ENCODE measurements at regions not wholly inside any gene's neighbourhood (a gene's known extent, or its start where the extent isn't known, plus 50 kb on each side); places are given as distances from the start of the nearest gene placed in this dataset.
"Not testable (repeated sequence)": the region's sequence is repeated elsewhere in the genome, so short reads cannot be mapped to it uniquely, and the experiment has no call there.

DNA sequence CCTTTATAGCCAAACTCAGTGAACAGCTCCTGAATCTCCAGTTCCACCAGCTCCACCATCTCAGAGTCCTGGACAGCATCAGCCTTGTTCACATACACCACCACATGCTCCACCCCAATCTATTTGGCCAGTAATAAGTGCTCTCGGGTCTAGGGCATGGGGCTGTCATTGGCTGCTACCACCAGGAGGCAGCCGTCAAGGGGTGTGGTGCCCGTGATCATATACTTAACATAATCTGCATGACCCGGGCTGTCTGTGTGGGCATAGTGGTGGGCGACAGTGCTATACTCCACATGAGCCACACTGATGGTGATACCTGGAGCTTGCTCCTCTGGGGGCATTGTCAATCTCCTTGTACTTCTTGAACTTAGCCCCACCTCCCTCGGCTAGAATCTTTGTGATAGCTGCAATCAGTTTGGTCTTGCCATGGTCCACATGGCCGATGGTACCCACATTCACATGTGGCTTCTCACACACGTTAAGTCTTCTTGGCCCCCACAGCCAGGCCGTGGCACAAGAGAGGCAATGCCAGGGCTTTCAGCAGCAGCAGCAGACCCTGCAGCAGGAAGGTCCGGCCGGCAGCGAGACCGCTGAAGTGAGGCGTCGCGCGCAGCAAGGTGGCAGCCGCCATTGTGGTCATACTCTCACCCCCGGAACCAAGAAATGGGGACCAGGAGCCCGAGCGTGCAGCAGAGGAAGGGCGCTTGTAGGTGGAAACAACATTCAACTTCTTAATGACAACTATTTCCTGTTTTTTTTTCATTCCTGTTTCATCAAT is 210.3 kb upstream of the WSB1 start:
- TF ChIP-seq, protein P1, sequence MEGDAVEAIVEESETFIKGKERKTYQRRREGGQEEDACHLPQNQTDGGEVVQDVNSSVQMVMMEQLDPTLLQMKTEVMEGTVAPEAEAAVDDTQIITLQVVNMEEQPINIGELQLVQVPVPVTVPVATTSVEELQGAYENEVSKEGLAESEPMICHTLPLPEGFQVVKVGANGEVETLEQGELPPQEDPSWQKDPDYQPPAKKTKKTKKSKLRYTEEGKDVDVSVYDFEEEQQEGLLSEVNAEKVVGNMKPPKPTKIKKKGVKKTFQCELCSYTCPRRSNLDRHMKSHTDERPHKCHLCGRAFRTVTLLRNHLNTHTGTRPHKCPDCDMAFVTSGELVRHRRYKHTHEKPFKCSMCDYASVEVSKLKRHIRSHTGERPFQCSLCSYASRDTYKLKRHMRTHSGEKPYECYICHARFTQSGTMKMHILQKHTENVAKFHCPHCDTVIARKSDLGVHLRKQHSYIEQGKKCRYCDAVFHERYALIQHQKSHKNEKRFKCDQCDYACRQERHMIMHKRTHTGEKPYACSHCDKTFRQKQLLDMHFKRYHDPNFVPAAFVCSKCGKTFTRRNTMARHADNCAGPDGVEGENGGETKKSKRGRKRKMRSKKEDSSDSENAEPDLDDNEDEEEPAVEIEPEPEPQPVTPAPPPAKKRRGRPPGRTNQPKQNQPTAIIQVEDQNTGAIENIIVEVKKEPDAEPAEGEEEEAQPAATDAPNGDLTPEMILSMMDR (IDR thresholded peaks at IDR 0.05; ENCODE audit: low read depth, low read length), result no peak
- Histone ChIP-seq H3K9me3 (ENCODE audit: severe bottlenecking) (no peaks in the 10 kb centered on the region), H3K4me3 (ENCODE audit: low read depth, low read length) (no peak overlapping the region), H3K27ac (no peak overlapping the region), H3K27me3 (ENCODE audit: insufficient read depth, low read depth, severe bottlenecking) (peaks cover 64% of the 10 kb centered on the region), H3K36me3 (no peaks in the 10 kb centered on the region)
- DNase-seq, result no peak

DNA sequence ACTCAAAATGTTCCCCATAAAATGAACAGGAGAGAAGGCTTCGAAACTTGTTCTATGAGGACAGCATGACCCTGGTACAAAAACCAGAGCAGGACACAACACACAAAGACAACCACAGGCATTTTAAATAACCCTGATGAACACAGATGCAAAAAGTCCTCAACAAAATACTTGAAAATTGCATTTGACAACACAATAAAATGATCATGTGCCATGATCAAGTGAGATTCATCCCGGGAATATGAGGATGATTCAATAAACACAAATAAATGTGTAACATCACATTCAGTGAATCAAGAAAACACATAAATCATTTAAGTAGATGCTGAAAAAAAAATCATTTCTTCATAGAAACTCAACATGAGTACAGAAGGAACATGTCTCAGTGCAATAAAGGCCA is 208.4 kb upstream of the WSB1 start:
- TF ChIP-seq, protein P1 (IDR thresholded peaks at IDR 0.05; ENCODE audit: low read depth, low read length), result no peak
- H3K36me3 ChIP-seq, result no peaks in the 10 kb centered on the region
- no peaks in the 10 kb centered on the region for H3K9me3 ChIP-seq (ENCODE audit: severe bottlenecking)
- H3K4me3 ChIP-seq (ENCODE audit: low read depth, low read length), result no peak overlapping the region
- H3K27ac ChIP-seq, result no peak overlapping the region
- no peak for DNase-seq
- H3K27me3 ChIP-seq (ENCODE audit: insufficient read depth, low read depth, severe bottlenecking), result peaks cover 64% of the 10 kb centered on the region

DNA sequence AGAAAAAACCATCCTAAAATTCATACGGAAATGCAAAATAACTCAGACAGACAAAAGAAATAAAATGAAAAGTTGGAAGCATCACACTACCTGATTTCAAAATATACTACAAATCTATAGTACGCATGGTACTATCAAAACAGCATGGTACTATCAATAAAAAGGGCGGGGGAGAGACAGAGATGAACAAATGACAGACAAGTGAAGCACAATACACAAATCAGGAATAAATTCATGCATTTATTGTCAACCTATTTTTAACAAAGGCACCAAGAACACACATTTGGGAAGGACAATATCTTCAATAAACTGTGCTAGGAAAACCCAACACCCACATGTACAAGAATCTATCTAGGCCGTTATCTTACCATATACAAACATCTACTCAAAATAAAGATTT is 207.4 kb upstream of the WSB1 start:
- H3K4me3 ChIP-seq (ENCODE audit: low read depth, low read length), result no peak overlapping the region
- no peaks in the 10 kb centered on the region for H3K36me3 ChIP-seq
- TF ChIP-seq, protein P1 (IDR thresholded peaks at IDR 0.05; ENCODE audit: low read depth, low read length), result no peak
- DNase-seq, result no peak
- peaks cover 57% of the 10 kb centered on the region for H3K27me3 ChIP-seq (ENCODE audit: insufficient read depth, low read depth, severe bottlenecking)
- H3K27ac ChIP-seq, result no peak overlapping the region
- H3K9me3 ChIP-seq (ENCODE audit: severe bottlenecking), result no peaks in the 10 kb centered on the region

DNA sequence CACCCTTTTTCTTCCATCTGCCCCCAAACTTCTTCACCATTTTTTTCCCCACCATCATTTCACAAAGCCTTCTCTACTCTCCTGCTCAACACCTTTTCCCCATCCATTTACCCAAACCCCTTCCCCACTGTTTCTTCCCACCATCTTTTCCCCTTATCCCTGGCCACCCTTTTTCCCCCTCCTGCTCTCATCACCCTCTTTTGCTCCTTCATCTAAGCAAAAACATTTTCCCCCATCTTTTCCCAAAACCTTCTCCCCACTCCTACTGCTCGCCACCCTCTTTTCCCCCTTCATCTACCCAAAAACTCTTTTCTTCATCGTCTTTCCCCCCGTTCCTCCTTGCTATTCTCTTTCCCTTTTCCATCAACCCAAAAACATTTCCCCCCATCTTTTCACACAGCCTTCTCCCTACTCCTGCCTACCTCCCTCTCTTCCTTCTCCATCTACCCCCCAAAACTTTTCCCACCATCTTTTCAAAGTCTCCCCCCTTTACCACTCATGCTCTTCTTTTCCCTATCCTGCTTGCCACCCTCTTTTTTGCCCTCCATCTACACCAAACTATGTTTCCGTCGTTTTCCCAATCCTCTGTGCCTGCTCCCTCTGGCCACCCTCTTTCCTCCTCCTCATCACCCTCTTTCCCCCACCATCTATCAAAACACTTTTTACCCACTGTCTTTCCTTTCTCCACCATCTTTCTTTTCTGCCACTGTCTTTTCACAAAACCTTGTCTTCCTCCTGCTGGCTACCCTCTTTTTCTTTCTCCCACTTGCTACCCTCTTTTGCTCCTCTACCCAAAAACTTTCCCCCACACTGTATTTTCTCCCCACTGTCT is 205.8 kb upstream of the WSB1 start:
- DNase-seq, result no peak
- Histone ChIP-seq H3K4me3 (ENCODE audit: low read depth, low read length) (no peak overlapping the region), H3K27me3 (ENCODE audit: insufficient read depth, low read depth, severe bottlenecking) (peaks cover 42% of the 10 kb centered on the region), H3K9me3 (ENCODE audit: severe bottlenecking) (no peaks in the 10 kb centered on the region), H3K36me3 (no peaks in the 10 kb centered on the region), H3K27ac (no peak overlapping the region)
- TF ChIP-seq, protein P1 (IDR thresholded peaks at IDR 0.05; ENCODE audit: low read depth, low read length), result no peak

DNA sequence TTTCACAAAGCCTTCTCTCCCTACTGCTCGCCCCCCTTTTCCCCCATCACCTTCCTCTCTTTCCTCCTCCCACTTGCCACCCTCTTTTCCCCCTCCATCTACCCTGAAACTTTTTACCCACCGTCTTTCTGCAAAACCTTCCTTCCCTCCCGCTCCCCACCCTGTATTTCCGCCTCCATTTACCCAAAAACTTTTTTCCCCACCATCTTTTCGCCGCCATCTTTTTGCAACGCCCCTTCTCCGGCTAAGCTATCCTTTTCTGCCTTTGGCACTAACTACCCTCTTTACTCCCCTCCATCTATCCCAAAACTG is 205.2 kb upstream of the WSB1 start:
- Histone ChIP-seq H3K27me3 (ENCODE audit: insufficient read depth, low read depth, severe bottlenecking) (peaks cover 36% of the 10 kb centered on the region), H3K4me3 (ENCODE audit: low read depth, low read length) (no peak overlapping the region), H3K27ac (no peak overlapping the region), H3K36me3 (no peaks in the 10 kb centered on the region), H3K9me3 (ENCODE audit: severe bottlenecking) (no peaks in the 10 kb centered on the region)
- no peak for DNase-seq
- TF ChIP-seq, protein P1 (IDR thresholded peaks at IDR 0.05; ENCODE audit: low read depth, low read length), result no peak

DNA sequence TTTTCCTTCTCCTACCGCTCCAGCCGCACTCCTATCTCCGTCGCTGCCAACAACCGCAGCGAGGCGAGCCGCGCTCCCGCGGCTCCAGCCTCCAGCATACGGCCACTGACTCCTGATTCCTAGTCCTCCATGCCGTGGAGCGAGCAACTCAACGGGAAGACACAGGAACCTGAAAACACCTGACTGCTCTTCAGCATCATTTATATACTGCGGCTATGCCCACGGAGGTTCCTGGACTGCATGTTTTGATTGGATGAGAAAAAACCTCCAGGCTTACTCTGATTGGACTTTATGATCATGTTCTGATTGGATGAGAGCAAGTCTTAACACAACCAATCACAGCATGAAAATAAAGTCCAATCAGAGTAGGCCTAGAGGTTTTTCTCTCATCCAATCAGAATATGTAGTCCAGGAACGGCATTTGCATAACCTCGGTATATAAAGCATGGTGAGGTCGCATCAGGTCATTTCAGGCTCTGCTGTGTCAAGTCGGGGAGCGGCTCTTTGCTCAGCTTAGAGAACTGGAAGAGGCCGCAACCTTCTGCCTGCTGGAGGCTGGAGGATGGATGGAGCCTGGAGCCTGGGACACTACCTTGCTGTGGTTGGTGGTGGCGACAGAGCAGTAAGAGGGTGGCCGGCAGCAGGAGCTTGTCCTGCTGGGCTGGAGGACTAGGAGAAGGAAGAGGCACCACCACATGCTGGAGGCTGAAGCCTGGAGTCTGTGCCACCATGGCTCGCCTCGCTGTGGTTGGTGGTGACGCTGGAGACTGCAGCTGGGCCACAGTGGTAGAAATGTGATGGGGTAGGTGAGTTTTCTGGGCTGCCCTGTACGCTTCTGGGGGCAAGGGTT is 204.6 kb upstream of the WSB1 start:
- not testable (repeated sequence) for H3K36me3 ChIP-seq; H3K27ac ChIP-seq; DNase-seq; H3K4me3 ChIP-seq (ENCODE audit: low read depth, low read length); H3K9me3 ChIP-seq (ENCODE audit: severe bottlenecking)
- peaks cover 31% of the 10 kb centered on the region for H3K27me3 ChIP-seq (ENCODE audit: insufficient read depth, low read depth, severe bottlenecking)

Measured in WERI-Rb-1 (cell line).